Tibial nerve (tissue), 4 donors: ENCODE measurements at regions not wholly inside any gene's neighbourhood (a gene's known extent, or its start where the extent isn't known, plus 50 kb on each side); places are given as distances from the start of the nearest gene placed in this dataset.
"Not testable (repeated sequence)": the region's sequence is repeated elsewhere in the genome, so short reads cannot be mapped to it uniquely, and the experiment has no call there.

Experiments used
- DNase-seq, 2 donors: peaks; one replicate each; pipeline ENCODE4 v3.0.0-alpha.2; 2019; ENCODE audit warnings: low spot score in 2 of 2
- H3K27ac ChIP-seq, 4 donors: fragments of 200-600 bp; sonication (generic) in 3 of 4; one replicate each; pipeline ENCODE4 v1.5.1; 2017 to 2019; ENCODE audit warnings: mild to moderate bottlenecking in 1 of 4
- H3K27me3 ChIP-seq, 2 donors: fragments of 200-600 bp; sonication (generic) in 1 of 2; one replicate each; pipeline versions ENCODE4 v1.5.1 to v1.6.0; 2017 to 2019
- H3K36me3 ChIP-seq, 3 donors: fragments of 200-600 bp; sonication (generic); one replicate each; pipeline ENCODE4 v1.5.1; 2018 to 2019
- H3K4me1 ChIP-seq, 4 donors: fragments of 200-600 bp; sonication (generic) in 3 of 4; one replicate each; pipeline ENCODE4 v1.5.1; 2017 to 2019
- H3K4me3 ChIP-seq, 4 donors: fragments of 200-600 bp; sonication (generic) in 3 of 4; one replicate each; pipeline ENCODE4 v1.5.1; 2017 to 2019; ENCODE audit warnings: mild to moderate bottlenecking in 1 of 4, moderate library complexity in 1 of 4
- H3K9me3 ChIP-seq, 4 donors: fragments of 200-600 bp; sonication (generic) in 3 of 4; one replicate each; pipeline ENCODE4 v1.5.1; 2017 to 2019
- EP300 ChIP-seq, 2 donors: sonication (generic); formaldehyde crosslinking; IDR thresholded peaks; one replicate each; pipeline ENCODE4 v1.6.1; 2017; ENCODE audit warnings: antibody characterized with exemption in 2 of 2, mild to moderate bottlenecking in 1 of 2
- POLR2A ChIP-seq, 2 donors: fragments of 450-650 bp; IDR thresholded peaks; one replicate each; pipeline ENCODE4 v1.6.1; 2017; ENCODE audit warnings: antibody characterized with exemption in 2 of 2, mild to moderate bottlenecking in 2 of 2, moderate library complexity in 2 of 2
- WGBS, 2 donors: methylation state at CpG; one replicate each; pipeline ENCODE4 v1.1.5; 2018; 5-methylcytosine and 5-hydroxymethylcytosine counted together
- TF ChIP-seq, protein P1 (sequence below), 5 experiments: fragments of 200-600 bp in 3 of 5; fragments of 450-650 bp in 2 of 5; sonication (generic) in 3 of 5; IDR thresholded peaks; one replicate each; pipeline ENCODE4 v1.5.1; 2016 to 2019; ENCODE audit warnings: antibody characterized with exemption in 5 of 5, mild to moderate bottlenecking in 3 of 5, moderate library complexity in 2 of 5

DNA sequence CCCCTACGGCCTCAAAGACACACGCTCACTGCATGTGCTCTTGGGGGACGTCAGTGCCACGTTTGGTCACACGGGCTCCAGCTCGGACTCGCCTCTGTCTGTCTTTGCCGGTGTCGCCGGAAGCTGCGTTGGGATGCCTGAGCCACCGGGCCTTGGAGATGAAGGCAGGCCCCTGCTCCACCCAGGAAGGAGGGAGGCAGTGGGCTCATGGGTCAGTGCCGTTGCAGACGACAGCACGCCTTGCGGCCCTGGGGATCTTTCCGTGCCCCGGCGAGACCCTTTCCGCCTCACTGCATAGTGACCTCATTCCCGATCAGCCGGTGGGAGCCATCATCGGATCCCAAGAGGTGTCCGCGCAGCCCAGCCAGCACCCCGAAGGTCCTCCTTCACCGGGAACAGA, 1407.3 kb upstream of the PCDH10 start:
- H3K36me3 ChIP-seq = not testable (repeated sequence)
- no CpG with 5 or more reads among the region's 27 CpGs for WGBS, 2 donors

DNA sequence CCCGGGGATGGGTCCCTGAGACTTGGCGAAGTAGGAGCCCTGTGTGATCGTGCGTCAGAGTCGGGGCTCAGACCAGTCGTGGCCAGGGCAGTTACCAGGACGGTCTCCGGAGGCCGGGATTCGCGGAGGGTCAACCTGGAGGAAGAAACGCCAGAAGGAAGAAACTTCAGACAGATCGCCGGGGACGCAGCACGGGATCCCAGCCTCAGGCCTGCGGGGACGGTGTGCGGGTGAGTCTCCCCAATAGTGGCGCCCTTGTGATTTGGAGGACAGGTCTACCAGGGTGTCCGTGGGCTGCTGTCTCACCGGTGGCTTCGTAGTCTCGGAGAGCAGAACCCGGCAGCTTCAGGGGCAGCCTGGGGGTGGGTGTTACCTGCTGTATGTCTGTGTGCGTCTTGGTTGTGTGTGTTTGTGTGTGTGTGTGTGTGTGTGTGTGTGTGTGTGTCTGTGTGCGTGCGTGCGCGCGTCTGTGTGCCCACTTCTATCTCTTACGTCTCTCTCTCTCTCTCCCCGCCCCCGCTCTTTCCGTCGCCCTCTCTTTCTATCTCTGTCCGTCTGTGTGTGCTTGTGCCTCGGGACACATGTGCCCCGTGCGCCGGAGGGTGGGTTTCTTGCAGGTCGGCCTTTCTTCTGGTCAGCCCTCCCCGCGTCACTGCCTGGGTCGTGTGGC, 1406.4 kb upstream of the PCDH10 start:
- H3K27me3 ChIP-seq, H3K4me3 ChIP-seq, DNase-seq, H3K9me3 ChIP-seq, H3K4me1 ChIP-seq, H3K27ac ChIP-seq, H3K36me3 ChIP-seq: not testable (repeated sequence)
- 91 to 94% methylated on average over 35 to 42 of the region's 45 CpGs for WGBS, 2 donors

More for the DNA sequence above, 1407.3 kb upstream of the PCDH10 start:
- not testable (repeated sequence) for H3K27ac ChIP-seq, H3K27me3 ChIP-seq, H3K4me3 ChIP-seq, H3K9me3 ChIP-seq, H3K4me1 ChIP-seq, DNase-seq

DNA sequence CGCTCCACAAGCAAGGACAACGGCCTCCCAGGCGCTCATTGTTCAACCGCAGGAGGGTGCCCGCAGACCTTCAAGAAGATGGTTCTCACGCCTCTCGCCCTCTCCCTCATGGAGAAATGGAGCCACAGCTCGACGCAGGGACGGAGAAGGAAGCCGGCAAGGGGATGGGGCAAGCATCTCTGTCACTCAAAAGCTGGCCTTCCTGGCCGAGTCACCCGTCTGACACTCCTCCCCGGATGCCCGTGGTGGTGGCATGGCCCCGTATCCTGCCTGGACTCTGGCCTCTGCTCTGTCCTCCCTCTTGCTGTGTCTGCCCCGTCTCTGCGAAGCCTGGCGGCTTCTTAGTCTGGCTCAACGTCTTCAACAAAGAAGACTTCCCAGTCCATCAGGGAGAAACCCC, 1405.7 kb upstream of the PCDH10 start:
- not testable (repeated sequence) for H3K9me3 ChIP-seq, H3K4me3 ChIP-seq, H3K27ac ChIP-seq, H3K27me3 ChIP-seq, H3K4me1 ChIP-seq, H3K36me3 ChIP-seq
- peak in 1 of 2 donors; percentile 29 for DNase-seq
- WGBS, 2 donors = 90 to 100% methylated on average over 4 to 14 of the region's 20 CpGs

DNA sequence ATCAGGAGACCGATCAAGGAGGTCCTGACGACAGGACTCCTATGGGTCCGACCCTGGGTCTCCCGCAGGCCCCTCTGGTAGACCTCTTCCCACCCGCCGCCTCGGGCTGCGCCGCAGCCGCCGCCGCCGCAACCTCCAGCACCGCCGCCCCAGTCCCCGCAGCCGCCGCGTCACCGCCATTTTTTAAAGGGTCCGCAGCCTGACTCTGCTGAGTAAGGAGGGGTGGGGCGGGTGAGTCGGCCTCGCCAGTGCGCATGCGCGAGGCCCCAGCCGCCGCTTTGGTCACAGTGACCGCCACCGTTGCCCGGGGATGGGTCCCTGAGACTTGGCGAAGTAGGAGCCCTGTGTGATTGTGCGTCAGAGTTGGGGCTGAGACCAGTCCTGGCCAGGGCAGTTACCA, 1401.9 kb upstream of the PCDH10 start:
- DNase-seq, H3K4me3 ChIP-seq, H3K27ac ChIP-seq, H3K27me3 ChIP-seq, H3K36me3 ChIP-seq, H3K4me1 ChIP-seq: not testable (repeated sequence)
- H3K9me3 ChIP-seq = peaks cover 0 to 11% (median 0%) of the 10 kb centered on the region in 4 donors
- WGBS, 2 donors = 90% methylated on average over 8 of the region's 34 CpGs; no CpG with 5 or more reads in 1 of the 2 donors

DNA sequence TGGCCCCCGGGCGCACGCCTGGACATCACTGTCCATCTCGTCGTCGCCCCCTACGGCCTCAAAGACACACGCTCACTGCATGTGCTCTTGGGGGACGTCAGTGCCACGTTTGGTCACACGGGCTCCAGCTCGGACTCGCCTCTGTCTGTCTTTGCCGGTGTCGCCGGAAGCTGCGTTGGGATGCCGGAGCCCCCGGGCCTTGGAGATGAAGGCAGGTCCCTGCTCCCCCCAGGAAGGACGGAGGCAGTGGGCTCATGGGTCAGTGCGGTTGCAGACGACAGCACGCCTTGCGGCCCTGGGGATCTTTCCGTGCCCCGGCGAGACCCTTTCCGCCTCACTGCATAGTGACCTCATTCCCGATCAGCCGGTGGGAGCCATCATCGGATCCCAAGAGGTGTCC, 1399.9 kb upstream of the PCDH10 start:
- no CpG with 5 or more reads among the region's 31 CpGs for WGBS, 2 donors
- DNase-seq, H3K36me3 ChIP-seq, H3K27ac ChIP-seq, H3K27me3 ChIP-seq, H3K4me3 ChIP-seq, H3K4me1 ChIP-seq: not testable (repeated sequence)
- peaks cover 0 to 11% (median 0%) of the 10 kb centered on the region in 4 donors for H3K9me3 ChIP-seq

DNA sequence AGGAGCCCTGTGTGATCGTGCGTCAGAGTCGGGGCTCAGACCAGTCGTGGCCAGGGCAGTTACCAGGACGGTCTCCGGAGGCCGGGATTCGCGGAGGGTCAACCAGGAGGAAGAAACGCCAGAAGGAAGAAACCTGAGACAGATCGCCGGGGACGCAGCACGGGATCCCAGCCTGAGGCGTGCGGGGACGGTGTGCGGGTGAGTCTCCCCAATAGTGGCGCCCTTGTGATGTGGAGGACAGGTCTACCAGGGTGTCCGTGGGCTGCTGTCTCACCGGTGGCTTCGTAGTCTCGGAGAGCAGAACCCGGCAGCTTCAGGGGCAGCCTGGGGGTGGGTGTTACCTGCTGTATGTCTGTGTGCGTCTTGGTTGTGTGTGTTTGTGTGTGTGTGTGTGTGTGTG, 1399.1 kb upstream of the PCDH10 start:
- H3K4me1 ChIP-seq, H3K36me3 ChIP-seq, H3K27ac ChIP-seq, H3K4me3 ChIP-seq, DNase-seq, H3K27me3 ChIP-seq: not testable (repeated sequence)
- WGBS, 2 donors = 88% methylated on average over 25 of the region's 25 CpGs; no CpG with 5 or more reads in 1 of the 2 donors
- peaks cover 0 to 11% (median 0%) of the 10 kb centered on the region in 4 donors for H3K9me3 ChIP-seq

DNA sequence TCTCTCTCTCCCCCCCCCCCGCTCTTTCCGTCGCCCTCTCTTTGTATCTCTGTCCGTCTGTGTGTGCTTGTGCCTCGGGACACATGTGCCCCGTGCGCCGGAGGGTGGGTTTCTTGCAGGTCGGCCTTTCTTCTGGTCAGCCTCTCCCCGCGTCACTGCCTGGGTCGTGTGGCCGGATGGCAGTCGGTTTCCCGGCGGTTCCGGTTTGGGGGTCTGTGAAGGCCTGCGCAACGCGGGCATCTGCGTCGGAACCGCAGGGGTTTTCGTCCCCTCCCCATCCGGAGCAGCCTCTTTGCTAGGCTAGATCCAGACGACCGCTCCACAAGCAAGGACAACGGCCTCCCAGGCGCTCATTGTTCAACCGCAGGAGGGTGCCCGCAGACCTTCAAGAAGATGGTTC, 1398.6 kb upstream of the PCDH10 start:
- H3K36me3 ChIP-seq, H3K4me1 ChIP-seq, H3K4me3 ChIP-seq, H3K27ac ChIP-seq, H3K27me3 ChIP-seq: not testable (repeated sequence)
- DNase-seq = peak in 1 of 2 donors; percentile 45
- WGBS, 2 donors = 93 to 95% methylated on average over 24 to 29 of the region's 31 CpGs
- H3K9me3 ChIP-seq = peaks cover 0 to 11% (median 0%) of the 10 kb centered on the region in 4 donors

DNA sequence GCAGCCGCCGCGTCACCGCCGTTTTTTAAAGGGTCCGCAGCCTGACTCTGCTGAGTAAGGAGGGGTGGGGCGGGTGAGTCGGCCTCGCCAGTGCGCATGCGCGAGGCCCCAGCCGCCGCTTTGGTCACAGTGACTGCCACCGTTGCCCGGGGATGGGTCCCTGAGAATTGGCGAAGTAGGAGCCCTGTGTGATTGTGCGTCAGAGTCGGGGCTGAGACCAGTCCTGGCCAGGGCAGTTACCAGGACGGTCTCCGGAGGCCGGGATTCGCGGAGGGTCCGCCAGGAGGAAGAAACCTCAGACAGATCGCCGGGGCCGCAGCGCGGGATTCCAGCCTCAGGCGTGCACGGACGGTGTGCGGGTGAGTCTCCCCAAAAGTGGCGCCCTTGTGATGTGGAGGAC, 1386.9 kb upstream of the PCDH10 start:
- H3K4me1 ChIP-seq, H3K9me3 ChIP-seq, H3K27me3 ChIP-seq, H3K4me3 ChIP-seq, DNase-seq, H3K36me3 ChIP-seq, H3K27ac ChIP-seq: not testable (repeated sequence)
- WGBS, 2 donors = 85% methylated on average over 17 of the region's 35 CpGs; no CpG with 5 or more reads in 1 of the 2 donors

DNA sequence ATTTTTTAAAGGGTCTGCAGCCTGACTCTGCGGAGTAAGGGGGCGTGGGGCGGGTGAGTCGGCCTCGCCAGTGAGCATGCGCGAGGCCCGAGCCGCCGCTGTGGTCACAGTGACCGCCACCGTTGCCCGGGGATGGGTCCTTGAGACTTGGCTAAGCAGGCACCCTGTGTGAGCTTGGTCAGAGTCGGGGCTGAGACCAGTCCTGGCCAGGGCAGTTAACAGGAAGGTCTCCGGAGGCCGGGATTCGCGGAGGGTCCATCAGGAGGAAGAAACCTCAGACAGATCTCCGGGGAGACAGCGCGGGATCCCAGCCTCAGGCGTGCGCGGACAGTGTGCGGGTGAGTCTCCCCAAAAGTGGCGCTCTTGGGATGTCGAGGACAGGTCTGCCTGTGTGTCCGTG, 1384.4 kb upstream of the PCDH10 start:
- 98 to 99% methylated on average over 19 to 27 of the region's 28 CpGs for WGBS, 2 donors
- Histone ChIP-seq H3K27ac (no peak overlapping the region), H3K27me3 (no peaks in the 10 kb centered on the region), H3K4me1 (no peaks in the 10 kb centered on the region), H3K36me3 (no peaks in the 10 kb centered on the region), H3K4me3 (no peak overlapping the region), H3K9me3 (peaks cover 0 to 5% (median 0%) of the 10 kb centered on the region in 4 donors)
- TF ChIP-seq EP300 (IDR thresholded peaks at IDR 0.05) (no peak), POLR2A (IDR thresholded peaks at IDR 0.05) (no peak)
- TF ChIP-seq, protein P1, sequence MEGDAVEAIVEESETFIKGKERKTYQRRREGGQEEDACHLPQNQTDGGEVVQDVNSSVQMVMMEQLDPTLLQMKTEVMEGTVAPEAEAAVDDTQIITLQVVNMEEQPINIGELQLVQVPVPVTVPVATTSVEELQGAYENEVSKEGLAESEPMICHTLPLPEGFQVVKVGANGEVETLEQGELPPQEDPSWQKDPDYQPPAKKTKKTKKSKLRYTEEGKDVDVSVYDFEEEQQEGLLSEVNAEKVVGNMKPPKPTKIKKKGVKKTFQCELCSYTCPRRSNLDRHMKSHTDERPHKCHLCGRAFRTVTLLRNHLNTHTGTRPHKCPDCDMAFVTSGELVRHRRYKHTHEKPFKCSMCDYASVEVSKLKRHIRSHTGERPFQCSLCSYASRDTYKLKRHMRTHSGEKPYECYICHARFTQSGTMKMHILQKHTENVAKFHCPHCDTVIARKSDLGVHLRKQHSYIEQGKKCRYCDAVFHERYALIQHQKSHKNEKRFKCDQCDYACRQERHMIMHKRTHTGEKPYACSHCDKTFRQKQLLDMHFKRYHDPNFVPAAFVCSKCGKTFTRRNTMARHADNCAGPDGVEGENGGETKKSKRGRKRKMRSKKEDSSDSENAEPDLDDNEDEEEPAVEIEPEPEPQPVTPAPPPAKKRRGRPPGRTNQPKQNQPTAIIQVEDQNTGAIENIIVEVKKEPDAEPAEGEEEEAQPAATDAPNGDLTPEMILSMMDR (IDR thresholded peaks at IDR 0.05) = no peak
- no peak for DNase-seq

DNA sequence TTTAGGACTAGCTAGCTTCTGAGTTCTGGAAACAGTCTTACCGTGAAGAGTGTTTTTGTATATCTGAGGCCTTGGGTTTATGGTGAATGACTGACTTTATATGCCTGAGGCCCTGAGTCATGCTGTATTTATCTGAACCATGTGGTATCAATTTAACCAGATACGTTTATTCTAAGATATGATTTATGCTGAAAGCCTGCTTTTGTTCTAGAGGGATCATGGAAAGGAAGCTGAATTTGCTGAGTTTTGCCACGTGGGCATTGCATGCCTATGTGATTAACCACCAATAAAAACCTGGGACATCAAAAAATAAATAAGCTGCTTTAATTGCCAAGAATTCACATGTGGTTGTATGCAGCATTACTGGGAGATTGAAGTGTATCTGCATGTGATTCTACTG, 1374.7 kb upstream of the PCDH10 start:
- not testable (repeated sequence) for H3K27me3 ChIP-seq, H3K4me1 ChIP-seq, DNase-seq, H3K36me3 ChIP-seq, H3K9me3 ChIP-seq, H3K27ac ChIP-seq, H3K4me3 ChIP-seq
- 12 to 13% methylated on average over 3 of the region's 3 CpGs for WGBS, 2 donors

DNA sequence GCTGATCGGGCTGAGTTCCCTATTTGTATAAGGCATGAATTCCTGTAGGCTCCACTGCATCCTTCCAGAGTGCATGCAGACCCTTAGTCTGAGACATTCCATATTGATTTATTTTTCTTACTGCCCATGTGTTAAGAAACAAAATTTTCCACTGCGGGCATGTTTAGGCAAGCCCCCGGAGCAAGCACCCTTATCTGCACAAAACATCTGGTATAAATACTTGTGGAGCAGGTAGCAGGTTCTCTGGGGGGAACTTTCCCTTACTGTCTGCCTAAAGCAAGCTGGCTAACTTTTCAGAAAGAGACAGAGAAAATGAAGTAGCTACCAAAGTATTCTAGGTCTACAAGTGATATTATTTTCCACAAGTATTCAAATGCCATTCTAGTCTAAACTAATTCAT, 1338.5 kb upstream of the PCDH10 start:
- not testable (repeated sequence) for H3K27me3 ChIP-seq, H3K4me3 ChIP-seq, H3K36me3 ChIP-seq, H3K4me1 ChIP-seq, H3K9me3 ChIP-seq, DNase-seq, H3K27ac ChIP-seq
- 69 to 70% methylated on average over 3 of the region's 3 CpGs for WGBS, 2 donors
